Kidney capillary endothelial cell (primary cell): ENCODE measurements at regions not wholly inside any gene's neighbourhood (a gene's known extent, or its start where the extent isn't known, plus 50 kb on each side); places are given as distances from the start of the nearest gene placed in this dataset.
"Not testable (repeated sequence)": the region's sequence is repeated elsewhere in the genome, so short reads cannot be mapped to it uniquely, and the experiment has no call there.

Source experiments
- DNase-seq: peaks from one replicate; pipeline ENCODE4 v3.0.0-alpha.2; 2018; ENCODE audit warnings: low spot score

- no peak for DNase-seq
These were observed 221.8 kb upstream of the PLXNA2 start for GRCh38 chr1:208465786-208466590.

GRCh38 chr1:208467151-208467780 lies 223.1 kb upstream of the PLXNA2 start:
- DNase-seq = no peak

- no peak for DNase-seq
These were observed 231.3 kb upstream of the PLXNA2 start for GRCh38 chr1:208475449-208475848.

GRCh38 chr1:208475951-208476845 lies 232.0 kb upstream of the PLXNA2 start:
- no peak for DNase-seq

- no peak for DNase-seq
These were observed 232.6 kb upstream of the PLXNA2 start for GRCh38 chr1:208476846-208477170.

- DNase-seq = no peak
These were observed 235.3 kb upstream of the PLXNA2 start for GRCh38 chr1:208479435-208479834.

GRCh38 chr1:208485512-208485911 lies 241.3 kb upstream of the PLXNA2 start:
- no peak for DNase-seq

- DNase-seq = no peak
These were observed 242.5 kb upstream of the PLXNA2 start for GRCh38 chr1:208486677-208487076.

GRCh38 chr1:208488432-208488831 lies 244.2 kb upstream of the PLXNA2 start:
- not testable (repeated sequence) for DNase-seq

GRCh38 chr1:208496467-208497371 lies 252.5 kb upstream of the PLXNA2 start:
- DNase-seq = no peak

- DNase-seq = no peak
These were observed 253.8 kb upstream of the PLXNA2 start for GRCh38 chr1:208497866-208498541.

GRCh38 chr1:208499026-208499425 lies 254.8 kb upstream of the PLXNA2 start:
- DNase-seq = no peak

GRCh38 chr1:208499601-208500000 lies 255.4 kb upstream of the PLXNA2 start:
- DNase-seq = no peak

GRCh38 chr1:208500375-208500774 lies 256.2 kb upstream of the PLXNA2 start:
- DNase-seq = no peak

- DNase-seq = no peak
These were observed 257.4 kb upstream of the PLXNA2 start for GRCh38 chr1:208501542-208501941.

- DNase-seq = no peak
These were observed 259.6 kb upstream of the PLXNA2 start for GRCh38 chr1:208503787-208504186.

- no peak for DNase-seq
These were observed 262.6 kb upstream of the PLXNA2 start for GRCh38 chr1:208506812-208507211.

GRCh38 chr1:208509072-208509471 lies 264.9 kb upstream of the PLXNA2 start:
- DNase-seq = no peak

- no peak for DNase-seq
These were observed 266.2 kb upstream of the PLXNA2 start for GRCh38 chr1:208510192-208510952.

- DNase-seq = no peak
These were observed 267.2 kb upstream of the PLXNA2 start for GRCh38 chr1:208511242-208511860.
